ENCODE measurements at regions not wholly inside any gene's neighbourhood (a gene's known extent, or its start where the extent isn't known, plus 50 kb on each side); places are given as distances from the start of the nearest gene placed in this dataset.

- TF ChIP-seq REST (IDR thresholded peaks at IDR 0.05; ENCODE audit: insufficient replicate concordance, low read depth) (no peak), POLR2AphosphoS5 (IDR thresholded peaks at IDR 0.05; ENCODE audit: low read depth) (no peak), SPI1 (IDR thresholded peaks at IDR 0.05; ENCODE audit: borderline replicate concordance, low read depth) (no peak), GABPA (IDR thresholded peaks at IDR 0.05; ENCODE audit: low read depth) (no peak)
- no peak for DNase-seq (ENCODE audit: low read depth in 1 of 2, low spot score in 1 of 2)
- Histone ChIP-seq H3K27me3 (ENCODE audit: insufficient read depth, poor library complexity, severe bottlenecking) (no peaks in the 10 kb centered on the region), H3K27ac (replicated peaks) (no peak overlapping the region), H3K4me3 (replicated peaks; ENCODE audit: insufficient read depth, low read length) (no peak overlapping the region)
Measured at GRCh38 chrX:147635186-147635585, 276.5 kb upstream of the FMR1 start.

GRCh38 chrX:147637190-147637589 lies 274.5 kb upstream of the FMR1 start:
- Histone ChIP-seq H3K27ac (replicated peaks) (no peak overlapping the region), H3K4me3 (replicated peaks; ENCODE audit: insufficient read depth, low read length) (no peak overlapping the region), H3K27me3 (ENCODE audit: insufficient read depth, poor library complexity, severe bottlenecking) (no peaks in the 10 kb centered on the region)
- TF ChIP-seq GABPA (IDR thresholded peaks at IDR 0.05; ENCODE audit: low read depth): no peak
- no peak for TF ChIP-seq SPI1 (IDR thresholded peaks at IDR 0.05; ENCODE audit: borderline replicate concordance, low read depth)
- TF ChIP-seq CTCF (IDR thresholded peaks at IDR 0.05; ENCODE audit: insufficient read depth, low read length): no peak
- TF ChIP-seq POLR2AphosphoS5 (IDR thresholded peaks at IDR 0.05; ENCODE audit: low read depth): no peak
- DNase-seq (ENCODE audit: low read depth in 1 of 2, low spot score in 1 of 2): no peak

GRCh38 chrX:147646949-147647723 lies 264.6 kb upstream of the FMR1 start:
- H3K4me3 ChIP-seq (replicated peaks; ENCODE audit: insufficient read depth, low read length): no peak overlapping the region
- H3K27me3 ChIP-seq (ENCODE audit: insufficient read depth, poor library complexity, severe bottlenecking): no peaks in the 10 kb centered on the region
- no peak for TF ChIP-seq SPI1 (IDR thresholded peaks at IDR 0.05; ENCODE audit: borderline replicate concordance, low read depth)
- TF ChIP-seq POLR2AphosphoS5 (IDR thresholded peaks at IDR 0.05; ENCODE audit: low read depth): no peak
- no peak for TF ChIP-seq GABPA (IDR thresholded peaks at IDR 0.05; ENCODE audit: low read depth)
- TF ChIP-seq REST (IDR thresholded peaks at IDR 0.05; ENCODE audit: insufficient replicate concordance, low read depth): no peak
- TF ChIP-seq CTCF (IDR thresholded peaks at IDR 0.05; ENCODE audit: insufficient read depth, low read length): no peak
- peak in 1 of 2 experiments; percentile 21 for DNase-seq (ENCODE audit: low read depth in 1 of 2, low spot score in 1 of 2)
- peak overlapping the region; percentile 52 for H3K27ac ChIP-seq (replicated peaks)

GRCh38 chrX:147675819-147676218 lies 235.9 kb upstream of the FMR1 start:
- Histone ChIP-seq H3K27ac (replicated peaks) (no peak overlapping the region), H3K27me3 (ENCODE audit: insufficient read depth, poor library complexity, severe bottlenecking) (no peaks in the 10 kb centered on the region), H3K4me3 (replicated peaks; ENCODE audit: insufficient read depth, low read length) (no peak overlapping the region)
- DNase-seq (ENCODE audit: low read depth in 1 of 2, low spot score in 1 of 2): no peak
- TF ChIP-seq GABPA (IDR thresholded peaks at IDR 0.05; ENCODE audit: low read depth) (no peak), REST (IDR thresholded peaks at IDR 0.05; ENCODE audit: insufficient replicate concordance, low read depth) (no peak), CTCF (IDR thresholded peaks at IDR 0.05; ENCODE audit: insufficient read depth, low read length) (no peak), SPI1 (IDR thresholded peaks at IDR 0.05; ENCODE audit: borderline replicate concordance, low read depth) (no peak), POLR2AphosphoS5 (IDR thresholded peaks at IDR 0.05; ENCODE audit: low read depth) (no peak)
